Activated CD4-positive, alpha-beta memory T cell treated with anti-CD3 and anti-CD28 coated beads, Interleukin-2, amount 10 ng/mL, durations not matched to agents 7 days and 5 days (primary cell): ENCODE measurements at regions not wholly inside any gene's neighbourhood (a gene's known extent, or its start where the extent isn't known, plus 50 kb on each side); places are given as distances from the start of the nearest gene placed in this dataset.

Source experiments
- CTCF ChIA-PET: fragments of 350-600 bp; sonication (Branson Sonifier 250); formaldehyde crosslinking; loops from one replicate; lab custom pipeline; 2021; ENCODE audit warnings: antibody characterized with exemption, inconsistent platforms; lab: Charles Lee
- POLR2A ChIA-PET: fragments of 350-600 bp; sonication (Branson Sonifier 250); formaldehyde crosslinking; loops from one replicate; lab custom pipeline; 2021; ENCODE audit warnings: antibody characterized with exemption; lab: Charles Lee
- DNase-seq: peaks from one replicate; pipeline ENCODE4 v3.0.0-alpha.2; 2020
- H3K27ac Mint-ChIP-seq: one replicate; pipeline ENCODE4 v1.8.0; 2021; ENCODE audit warnings: mild to moderate bottlenecking, mixed read lengths
- H3K27me3 Mint-ChIP-seq: one replicate; pipeline ENCODE4 v1.8.0; 2021; ENCODE audit warnings: mixed read lengths
- H3K36me3 Mint-ChIP-seq: one replicate; pipeline ENCODE4 v1.8.0; 2021; ENCODE audit warnings: low read depth, mixed read lengths
- H3K4me1 Mint-ChIP-seq: one replicate; pipeline ENCODE4 v1.8.0; 2021; ENCODE audit warnings: mixed read lengths
- H3K4me3 Mint-ChIP-seq: one replicate; pipeline ENCODE4 v1.8.0; 2021; ENCODE audit warnings: mild to moderate bottlenecking, mixed read lengths
- H3K9me3 Mint-ChIP-seq: one replicate; pipeline ENCODE4 v1.8.0; 2021; ENCODE audit warnings: mixed read lengths

DNA sequence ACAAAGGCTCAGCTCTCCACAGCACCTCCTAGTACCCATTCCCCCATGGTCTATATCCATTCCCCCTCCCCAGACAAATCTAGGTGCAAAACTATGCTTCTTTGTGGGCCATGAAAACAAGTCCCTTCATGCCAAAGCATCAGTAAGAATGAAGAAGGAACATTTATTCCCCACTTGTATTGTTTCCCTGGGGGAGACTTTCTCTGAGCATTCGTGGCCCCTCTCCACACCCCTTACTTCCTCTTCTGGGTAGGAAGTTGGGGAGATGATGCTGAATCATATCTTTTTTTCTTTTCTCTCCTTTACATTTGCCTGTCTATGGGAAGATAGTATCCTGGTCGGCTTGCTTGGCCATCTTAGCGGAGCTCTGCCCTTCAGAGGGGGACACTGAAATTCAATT lies 246.8 kb downstream of the NSG2 start:
- Mint-ChIP-seq H3K4me1 (no peaks in the 10 kb centered on the region), H3K27ac (no peak overlapping the region), H3K27me3 (no peaks in the 10 kb centered on the region), H3K4me3 (no peak overlapping the region), H3K36me3 (no peaks in the 10 kb centered on the region), H3K9me3 (peaks cover 4% of the 10 kb centered on the region)
- ChIA-PET CTCF (no interaction called here), POLR2A (no interaction called here)
- no peak for DNase-seq

DNA sequence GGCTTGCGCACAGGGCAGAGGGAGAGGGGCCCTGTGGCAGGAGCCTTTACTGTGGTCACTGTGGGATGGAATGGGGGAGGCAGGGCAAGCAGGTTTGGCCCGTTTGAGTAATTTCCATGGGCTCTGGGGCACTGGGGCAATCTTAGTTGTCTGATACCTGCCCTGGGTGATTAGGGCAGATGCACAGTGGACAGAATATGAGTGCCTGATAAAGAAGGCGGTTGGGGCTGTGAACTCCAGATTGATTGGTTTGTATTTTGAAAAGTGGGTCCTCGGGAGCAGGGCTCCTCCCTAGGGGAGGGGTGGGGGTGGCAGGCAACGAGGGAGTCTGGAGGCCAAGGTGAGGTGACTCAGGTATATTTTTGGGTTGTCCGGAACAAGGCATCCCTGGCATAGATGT lies 247.5 kb downstream of the NSG2 start:
- H3K4me1 Mint-ChIP-seq = no peaks in the 10 kb centered on the region
- H3K36me3 Mint-ChIP-seq = no peaks in the 10 kb centered on the region
- DNase-seq = no peak
- no peak overlapping the region for H3K4me3 Mint-ChIP-seq
- CTCF ChIA-PET = no interaction called here
- H3K9me3 Mint-ChIP-seq = peaks cover 4% of the 10 kb centered on the region
- POLR2A ChIA-PET = no interaction called here
- H3K27me3 Mint-ChIP-seq = no peaks in the 10 kb centered on the region
- H3K27ac Mint-ChIP-seq = no peak overlapping the region

DNA sequence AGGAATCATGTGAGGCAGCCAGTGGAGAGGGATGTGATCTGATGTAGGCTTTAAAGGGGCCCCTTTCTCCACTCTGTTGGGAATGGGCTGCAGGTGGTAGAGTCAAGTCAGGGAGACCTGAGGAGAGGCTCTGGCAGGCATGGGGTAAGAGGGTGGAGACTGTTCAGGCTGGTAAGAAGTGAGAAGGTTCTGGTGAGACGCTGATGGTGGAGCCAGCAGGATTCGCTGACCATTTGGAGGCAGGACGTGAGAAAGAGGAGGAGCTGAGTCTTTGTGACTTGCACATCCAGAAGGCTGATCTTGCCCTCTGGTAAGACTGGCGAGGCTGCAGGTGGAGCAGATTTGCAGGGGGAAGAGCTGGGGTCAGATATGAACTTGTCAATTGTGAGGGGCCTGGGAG lies 248.0 kb downstream of the NSG2 start:
- POLR2A ChIA-PET = no interaction called here
- CTCF ChIA-PET = no interaction called here
- H3K27me3 Mint-ChIP-seq = no peaks in the 10 kb centered on the region
- H3K9me3 Mint-ChIP-seq = peaks cover 4% of the 10 kb centered on the region
- H3K27ac Mint-ChIP-seq = no peak overlapping the region
- no peaks in the 10 kb centered on the region for H3K36me3 Mint-ChIP-seq
- no peak for DNase-seq
- H3K4me1 Mint-ChIP-seq = no peaks in the 10 kb centered on the region
- no peak overlapping the region for H3K4me3 Mint-ChIP-seq

DNA sequence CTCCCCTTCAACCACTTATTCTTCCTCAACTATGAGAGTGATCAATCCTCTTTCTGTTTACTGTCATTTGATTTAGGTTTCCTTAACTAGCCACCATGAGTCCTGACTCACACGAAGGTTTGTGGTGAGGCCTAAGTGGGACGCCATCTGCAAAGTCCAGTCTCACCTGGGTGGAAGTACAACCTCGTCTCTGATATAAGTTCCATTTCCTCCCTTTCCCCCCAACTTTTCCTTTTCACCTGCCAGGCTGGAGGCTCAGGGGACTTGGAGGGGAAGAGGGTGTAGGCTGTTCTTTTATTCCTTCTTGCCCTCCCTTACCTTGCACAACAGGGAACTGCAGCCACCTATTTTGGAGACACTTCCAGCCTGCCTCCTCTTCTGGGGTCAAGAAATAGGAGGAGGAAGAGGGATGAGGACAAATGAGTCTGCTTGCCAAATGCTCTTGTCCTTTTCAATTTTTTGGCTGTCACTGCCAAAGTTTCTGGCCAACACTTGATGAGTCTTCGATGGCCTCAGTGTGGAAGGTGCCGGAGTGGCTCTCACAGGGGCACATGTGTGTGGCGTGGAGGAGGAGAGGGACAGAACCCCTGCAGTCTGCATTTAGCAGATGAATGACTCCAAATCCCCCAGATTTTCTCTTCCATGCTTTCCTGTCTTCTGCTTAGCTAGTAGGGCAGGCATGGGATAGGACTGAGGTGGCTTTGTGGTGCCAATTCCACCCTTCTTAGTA lies 249.6 kb downstream of the NSG2 start:
- ChIA-PET POLR2A (no interaction called here), CTCF (interaction anchor here (0.7 kb wide), 1 partner anchor 314 kb away, joined by 3 read pairs; no protein-coding TSS in a partner anchor)
- Mint-ChIP-seq H3K27me3 (no peaks in the 10 kb centered on the region), H3K9me3 (peaks cover 4% of the 10 kb centered on the region), H3K27ac (no peak overlapping the region), H3K4me1 (no peaks in the 10 kb centered on the region), H3K36me3 (no peaks in the 10 kb centered on the region), H3K4me3 (no peak overlapping the region)
- no peak for DNase-seq

DNA sequence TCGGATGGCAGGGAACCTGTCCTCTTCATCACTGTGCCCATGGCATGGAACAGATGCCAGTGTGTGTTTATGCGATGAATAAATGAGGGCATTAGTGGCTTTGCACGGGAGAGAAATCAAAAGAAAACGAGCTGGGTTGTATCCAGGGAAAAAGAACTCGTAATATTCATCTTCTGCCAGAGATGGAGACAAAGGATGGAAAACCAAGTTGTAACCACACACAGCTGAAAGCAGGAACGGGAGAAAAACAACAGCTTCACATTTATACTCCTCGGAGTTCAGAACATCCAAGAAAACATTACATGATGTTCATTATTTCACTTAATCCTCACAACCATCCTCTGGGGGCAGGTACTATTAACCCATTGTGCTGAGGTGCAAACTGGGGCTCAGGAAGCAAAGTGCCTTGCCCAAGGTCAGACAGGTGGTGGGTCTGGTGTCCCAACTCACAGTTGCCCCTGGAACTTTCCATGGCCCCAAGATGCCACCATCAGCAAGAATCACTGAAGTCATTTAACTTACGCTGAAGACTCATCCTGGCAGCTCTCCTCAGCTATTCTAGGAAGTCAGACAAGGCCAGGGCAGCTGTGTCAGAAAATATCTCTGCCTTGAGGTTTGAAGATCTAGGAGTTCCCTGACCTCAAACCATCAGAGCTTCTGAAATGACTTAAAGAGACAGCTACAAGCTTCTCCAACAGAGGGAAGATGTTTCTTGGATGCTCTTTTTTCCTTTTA lies 250.4 kb downstream of the NSG2 start:
- Mint-ChIP-seq H3K27ac (no peak overlapping the region), H3K9me3 (peaks cover 4% of the 10 kb centered on the region), H3K4me3 (no peak overlapping the region), H3K27me3 (no peaks in the 10 kb centered on the region), H3K36me3 (no peaks in the 10 kb centered on the region), H3K4me1 (no peaks in the 10 kb centered on the region)
- POLR2A ChIA-PET = no interaction called here
- no peak for DNase-seq
- CTCF ChIA-PET = no interaction called here

DNA sequence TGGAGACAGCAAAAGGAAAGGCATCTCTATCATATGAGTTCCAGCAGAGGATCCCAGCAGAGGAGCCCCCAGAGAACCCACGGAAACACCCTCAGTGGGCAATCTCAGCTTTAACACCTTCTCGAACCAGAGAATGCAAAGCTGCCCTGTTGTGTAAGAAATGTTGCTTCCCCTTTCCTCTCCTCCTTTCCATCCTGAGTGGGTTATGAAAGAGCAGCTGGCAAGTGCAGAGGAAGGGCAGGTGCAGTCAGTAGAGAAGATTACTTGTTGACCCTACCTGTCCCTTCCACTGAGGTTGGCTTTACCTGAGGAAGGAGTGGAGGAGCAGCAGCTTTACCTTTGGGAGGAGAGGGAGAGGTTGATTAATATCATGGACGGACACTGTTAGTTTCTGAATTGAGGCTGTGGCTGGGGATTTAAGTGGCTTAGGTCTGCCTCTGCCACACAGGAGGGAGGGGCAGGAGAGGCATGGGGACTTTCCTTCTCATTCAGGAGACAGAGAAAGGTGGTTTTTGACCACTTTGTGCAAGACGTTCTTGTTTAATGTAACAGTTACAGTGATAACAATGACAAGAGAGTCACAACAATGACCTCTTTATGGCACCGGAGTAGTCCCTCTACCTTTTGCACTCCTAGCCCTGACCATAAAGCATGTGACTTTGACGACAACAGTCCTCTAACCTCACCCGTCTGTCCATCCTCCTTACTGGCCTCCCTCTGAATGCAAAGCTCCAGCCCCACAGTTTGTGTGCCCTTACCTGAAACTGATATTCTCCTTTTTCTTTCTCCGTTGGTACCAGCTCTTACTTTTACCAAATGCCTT lies 254.8 kb downstream of the NSG2 start:
- POLR2A ChIA-PET = no interaction called here
- no peaks in the 10 kb centered on the region for H3K4me1 Mint-ChIP-seq
- H3K27ac Mint-ChIP-seq = no peak overlapping the region
- H3K4me3 Mint-ChIP-seq = no peak overlapping the region
- DNase-seq = no peak
- H3K9me3 Mint-ChIP-seq = no peaks in the 10 kb centered on the region
- no peaks in the 10 kb centered on the region for H3K27me3 Mint-ChIP-seq
- CTCF ChIA-PET = no interaction called here
- H3K36me3 Mint-ChIP-seq = no peaks in the 10 kb centered on the region

DNA sequence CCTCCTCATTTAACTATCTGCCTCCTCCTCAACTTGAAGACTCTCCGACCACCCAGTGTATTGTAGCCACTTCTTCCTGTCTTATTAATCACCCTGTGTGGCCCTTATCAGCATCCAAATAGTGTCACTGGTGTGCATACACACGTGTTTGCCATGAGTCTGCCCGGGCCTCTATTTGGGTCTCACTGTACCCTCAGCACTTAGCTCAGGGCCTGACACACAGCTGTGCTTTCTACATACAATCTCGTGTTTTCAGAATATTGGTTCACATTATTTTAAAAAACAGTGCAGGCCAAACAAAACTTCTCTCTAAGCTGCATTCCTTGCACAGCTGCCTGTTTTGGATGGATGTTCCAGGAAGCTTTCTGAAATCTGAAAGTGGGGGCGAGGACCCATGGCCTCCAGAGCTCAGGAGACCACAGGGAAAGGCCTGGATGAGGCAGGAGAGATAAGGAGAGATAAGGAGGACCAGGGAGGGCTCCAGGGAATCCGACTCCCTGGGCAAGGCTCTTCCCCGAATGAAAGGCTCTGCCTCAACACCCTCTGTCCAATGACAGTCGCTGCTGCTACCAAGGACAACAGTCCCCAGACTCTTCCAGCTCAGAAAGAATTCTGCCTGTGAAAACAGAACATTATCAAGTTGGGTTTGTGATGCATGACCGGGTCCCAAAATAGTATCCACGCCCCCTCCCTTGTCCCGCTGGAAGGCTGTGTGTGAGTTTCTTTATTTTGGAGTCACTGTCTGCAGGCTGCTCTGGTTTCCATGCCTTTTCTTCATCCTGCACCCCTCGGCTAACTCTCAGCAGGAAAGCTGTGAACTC lies 255.6 kb downstream of the NSG2 start:
- ChIA-PET POLR2A (no interaction called here), CTCF (interaction anchor here (2.5 kb wide), 1 partner anchor 11 kb away, joined by 8 read pairs; no protein-coding TSS in a partner anchor)
- Mint-ChIP-seq H3K4me3 (no peak overlapping the region), H3K27ac (no peak overlapping the region), H3K27me3 (no peaks in the 10 kb centered on the region), H3K36me3 (no peaks in the 10 kb centered on the region), H3K4me1 (no peaks in the 10 kb centered on the region), H3K9me3 (no peaks in the 10 kb centered on the region)
- no peak for DNase-seq

DNA sequence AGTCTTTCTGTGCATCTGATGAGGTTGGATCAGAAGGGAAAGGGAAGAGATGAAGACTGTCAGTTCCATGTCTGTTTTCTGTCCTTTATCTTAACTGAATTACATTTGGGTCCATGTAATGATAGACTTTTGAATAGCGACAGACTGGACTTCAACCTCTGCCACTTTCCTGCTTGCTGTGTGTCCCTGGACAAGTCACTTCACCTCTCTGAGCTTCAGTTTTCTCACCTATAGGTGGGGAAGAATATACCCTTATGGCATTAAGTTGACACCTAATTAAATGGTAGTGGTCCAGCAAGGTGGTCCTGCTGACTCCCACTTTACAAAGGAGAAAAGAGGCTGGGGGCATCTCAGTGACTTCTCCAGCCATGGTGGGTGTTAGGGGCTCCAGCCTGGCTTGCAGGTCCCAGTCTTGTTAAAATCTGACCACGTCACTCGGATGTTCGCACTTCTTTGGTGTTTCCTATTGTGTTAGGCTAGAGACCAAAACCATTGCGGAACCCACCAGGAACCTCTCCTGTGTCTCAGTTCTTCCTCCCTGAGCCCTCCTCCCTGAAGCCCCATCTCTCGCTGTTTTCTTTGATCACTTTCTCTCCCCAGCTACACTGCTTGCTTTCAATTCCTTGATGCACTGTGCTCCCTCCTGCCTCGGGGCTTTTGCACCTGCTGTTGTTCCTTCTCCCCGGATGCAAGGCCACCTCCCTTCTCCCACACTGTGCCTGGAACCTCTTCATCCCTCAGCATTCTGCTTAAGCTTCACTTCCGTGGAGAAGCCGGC lies 256.5 kb downstream of the NSG2 start:
- no peak overlapping the region for H3K27ac Mint-ChIP-seq
- CTCF ChIA-PET = interaction anchor here (2.5 kb wide), 1 partner anchor 10 kb away, joined by 8 read pairs; no protein-coding TSS in a partner anchor
- POLR2A ChIA-PET = no interaction called here
- no peak for DNase-seq
- H3K27me3 Mint-ChIP-seq = no peaks in the 10 kb centered on the region
- H3K4me1 Mint-ChIP-seq = no peaks in the 10 kb centered on the region
- no peaks in the 10 kb centered on the region for H3K36me3 Mint-ChIP-seq
- no peaks in the 10 kb centered on the region for H3K9me3 Mint-ChIP-seq
- no peak overlapping the region for H3K4me3 Mint-ChIP-seq

DNA sequence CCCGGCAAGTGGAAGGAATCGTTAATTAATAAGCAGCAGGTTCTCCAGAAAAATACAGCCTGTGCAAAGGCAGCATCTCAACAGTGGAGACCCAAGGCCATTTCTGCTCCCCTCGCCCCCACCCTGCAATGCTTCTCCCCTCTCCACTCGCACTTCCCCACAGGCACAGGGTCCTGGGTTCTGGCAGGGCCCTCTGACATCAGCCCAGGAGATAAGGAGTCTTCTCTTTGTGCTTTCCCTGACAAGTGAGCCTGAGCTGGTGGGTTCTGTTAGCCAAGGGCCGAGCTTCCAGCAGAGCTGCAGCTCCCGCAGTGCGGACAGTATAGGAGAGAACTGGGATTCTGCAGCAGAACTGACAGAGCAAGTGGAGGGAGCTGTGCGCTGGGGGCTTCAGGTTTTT lies 257.5 kb downstream of the NSG2 start:
- CTCF ChIA-PET = interaction anchor here (2.5 kb wide), 1 partner anchor 9 kb away, joined by 8 read pairs; no protein-coding TSS in a partner anchor

DNA sequence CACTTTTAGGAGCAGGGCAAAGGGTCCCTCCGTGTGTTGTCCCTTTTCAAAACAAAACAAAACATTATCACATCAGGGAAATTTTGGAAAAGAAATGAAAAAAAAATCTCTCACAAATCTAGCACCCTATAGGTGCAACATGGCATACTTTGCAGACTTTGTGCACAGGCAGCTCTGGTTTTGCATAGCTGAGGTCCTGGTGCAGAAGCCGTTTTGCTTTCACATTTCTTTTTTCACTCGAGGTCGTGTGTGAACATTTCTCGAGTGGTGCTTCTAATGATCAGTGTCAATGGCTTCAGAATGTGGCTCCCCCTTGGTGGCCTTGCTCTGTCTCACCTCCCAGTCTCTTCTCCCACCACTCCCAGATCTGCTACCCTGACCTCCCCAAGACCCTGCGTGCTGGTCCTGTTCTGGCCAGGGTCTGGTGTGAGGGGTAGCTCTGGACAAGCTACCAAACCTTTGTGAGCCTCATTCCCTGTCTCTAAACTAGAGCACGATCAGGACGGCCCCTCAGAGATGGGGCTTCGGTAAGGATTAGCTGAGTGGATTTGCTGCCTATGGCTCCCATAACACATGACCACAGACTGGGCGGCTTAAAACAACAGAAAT lies 258.0 kb downstream of the NSG2 start:
- Mint-ChIP-seq H3K4me1 (no peaks in the 10 kb centered on the region), H3K9me3 (no peaks in the 10 kb centered on the region), H3K4me3 (no peak overlapping the region), H3K36me3 (no peaks in the 10 kb centered on the region), H3K27ac (no peak overlapping the region), H3K27me3 (no peaks in the 10 kb centered on the region)
- no peak for DNase-seq
- CTCF ChIA-PET = interaction anchor here (2.5 kb wide), 1 partner anchor 8 kb away, joined by 8 read pairs; no protein-coding TSS in a partner anchor
- POLR2A ChIA-PET = no interaction called here

More for the DNA sequence above, 257.5 kb downstream of the NSG2 start:
- no peaks in the 10 kb centered on the region for H3K9me3 Mint-ChIP-seq
- no peaks in the 10 kb centered on the region for H3K36me3 Mint-ChIP-seq
- H3K27ac Mint-ChIP-seq = no peak overlapping the region
- H3K27me3 Mint-ChIP-seq = no peaks in the 10 kb centered on the region
- DNase-seq = no peak
- POLR2A ChIA-PET = no interaction called here
- H3K4me1 Mint-ChIP-seq = no peaks in the 10 kb centered on the region
- no peak overlapping the region for H3K4me3 Mint-ChIP-seq

DNA sequence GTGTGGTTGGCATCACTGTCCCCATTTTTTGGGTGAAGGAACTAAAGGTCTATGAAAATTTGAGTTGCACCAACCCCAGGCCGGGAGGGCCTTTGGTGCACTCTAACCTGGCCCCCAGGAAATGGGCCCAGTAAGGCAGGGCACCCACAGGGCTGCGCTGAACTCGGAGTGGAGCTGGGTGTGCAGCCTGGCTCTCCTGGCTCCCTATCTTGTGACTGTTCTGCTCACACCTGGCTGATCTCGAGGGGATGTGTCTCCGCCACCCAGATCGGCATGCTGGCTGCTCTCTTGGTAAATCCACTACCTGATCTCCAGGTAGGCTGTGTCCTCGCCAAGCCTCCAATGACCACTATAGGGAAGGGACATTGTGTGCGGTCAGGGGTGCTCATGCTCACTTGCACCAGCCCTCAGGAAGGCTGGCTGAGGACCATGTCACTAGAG lies 259.8 kb downstream of the NSG2 start:
- CTCF ChIA-PET = no interaction called here
- Mint-ChIP-seq H3K9me3 (no peaks in the 10 kb centered on the region), H3K36me3 (no peaks in the 10 kb centered on the region)

More for the DNA sequence above, 259.8 kb downstream of the NSG2 start:
- H3K27me3 Mint-ChIP-seq = no peaks in the 10 kb centered on the region
- POLR2A ChIA-PET = no interaction called here
- no peak overlapping the region for H3K4me3 Mint-ChIP-seq
- H3K4me1 Mint-ChIP-seq = no peaks in the 10 kb centered on the region
- no peak for DNase-seq
- no peak overlapping the region for H3K27ac Mint-ChIP-seq
